NCI-H1092 (cell line): ENCODE measurements at regions not wholly inside any gene's neighbourhood (a gene's known extent, or its start where the extent isn't known, plus 50 kb on each side); places are given as distances from the start of the nearest gene placed in this dataset.

Experiments used
- DNase-seq: peaks from one replicate; lab custom pipeline; 2025; lab: John Stamatoyannopoulos, UW

- no peak for DNase-seq
These were observed 120.3 kb upstream of the ZC3H12C start for GRCh38 chr11:109972939-109973338.

DNA sequence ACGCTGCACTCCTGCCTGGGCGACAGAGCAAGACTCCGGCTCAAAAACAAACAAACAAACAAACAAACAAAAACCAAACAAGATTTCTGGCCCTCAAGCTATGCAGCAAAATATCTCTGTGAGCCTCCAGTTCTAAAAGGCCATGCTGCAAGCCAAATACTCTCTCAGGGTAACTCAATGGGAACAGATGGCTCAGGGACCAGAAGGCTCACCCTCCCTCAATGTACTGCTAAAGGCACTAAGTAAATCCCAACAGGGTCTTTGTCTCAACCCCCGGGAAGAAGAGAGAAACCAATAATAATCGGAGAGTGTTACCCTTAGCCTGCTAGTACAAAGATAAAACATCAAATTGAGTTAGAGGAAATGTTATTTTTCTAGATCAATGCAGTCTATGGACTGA, 119.7 kb upstream of the ZC3H12C start:
- DNase-seq = no peak

DNA sequence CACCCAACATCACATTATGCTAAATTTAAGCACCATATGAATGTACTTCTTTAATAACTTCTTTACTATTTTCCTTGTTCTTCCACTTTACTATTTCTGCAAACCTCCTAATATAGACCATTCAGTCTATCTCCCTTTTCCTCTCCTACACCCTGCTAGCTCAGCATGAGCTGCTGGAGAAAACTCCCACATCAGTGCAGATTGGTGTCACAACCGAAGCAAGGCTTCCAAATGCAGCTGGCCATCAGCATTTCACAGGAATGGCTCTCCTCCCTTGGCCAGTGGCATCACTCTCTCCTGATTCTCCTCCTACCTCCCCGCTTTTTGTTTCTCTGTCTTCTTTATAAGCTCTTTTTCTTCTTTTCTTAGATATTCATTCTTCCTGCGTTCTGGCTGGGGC, 118.7 kb upstream of the ZC3H12C start:
- no peak for DNase-seq

- DNase-seq = no peak
These were observed 114.3 kb upstream of the ZC3H12C start for GRCh38 chr11:109978895-109979294.

DNA sequence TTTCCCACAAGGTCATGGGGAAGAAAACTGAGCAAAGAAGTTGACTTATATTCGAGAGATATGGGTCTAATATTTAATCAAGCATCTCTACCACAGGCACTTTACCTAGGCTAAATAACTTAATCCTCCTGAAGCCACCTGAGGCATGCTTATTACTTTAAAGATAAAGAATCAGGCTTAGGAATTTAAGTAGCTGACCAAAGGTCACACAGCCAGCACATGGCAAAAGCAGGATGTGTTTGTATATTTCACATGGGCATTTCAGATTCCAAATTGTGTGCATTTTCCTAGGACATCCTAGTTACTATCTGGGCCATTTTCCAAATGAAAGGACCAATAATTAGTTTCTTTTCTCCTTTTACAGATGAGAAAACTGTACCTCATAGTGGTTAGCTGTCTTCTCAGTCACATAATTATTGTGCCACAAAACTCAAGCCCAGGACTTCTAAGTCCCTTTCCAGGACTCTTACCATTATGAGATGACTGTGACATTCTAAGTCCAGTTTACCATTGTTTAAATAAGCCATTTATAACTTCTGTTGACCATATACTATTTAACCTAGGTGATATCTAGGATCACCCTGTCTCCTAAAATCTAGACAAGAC, 112.1 kb upstream of the ZC3H12C start:
- no peak for DNase-seq

GRCh38 chr11:109983358-109983757, 109.8 kb upstream of the ZC3H12C start:
- no peak for DNase-seq

GRCh38 chr11:109984634-109985289, 108.4 kb upstream of the ZC3H12C start:
- no peak for DNase-seq

- no peak for DNase-seq
These were observed 106.7 kb upstream of the ZC3H12C start for GRCh38 chr11:109986488-109986887.

GRCh38 chr11:109991835-109992234, 101.4 kb upstream of the ZC3H12C start:
- no peak for DNase-seq

GRCh38 chr11:109993786-109994185, 99.4 kb upstream of the ZC3H12C start:
- no peak for DNase-seq

DNA sequence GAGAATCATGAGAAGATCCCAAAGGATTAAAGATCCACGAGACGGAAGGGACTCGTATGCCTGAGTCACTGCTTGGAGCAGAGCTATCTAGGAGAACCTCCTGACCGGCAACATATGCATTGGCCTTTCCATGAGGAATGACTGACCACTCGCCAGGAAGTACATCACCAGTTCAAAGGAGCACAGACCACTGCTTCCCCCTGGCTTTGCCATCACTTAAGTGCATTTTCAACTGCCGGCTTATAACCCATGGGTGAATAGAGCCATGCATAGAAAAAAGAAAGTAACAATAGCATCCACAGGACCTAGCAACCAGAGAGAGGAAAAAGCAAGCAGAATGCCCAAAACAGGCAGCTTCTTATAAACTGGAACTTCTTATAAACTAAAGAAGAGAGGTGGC, 98.3 kb upstream of the ZC3H12C start:
- no peak for DNase-seq

GRCh38 chr11:109996060-109996459, 97.1 kb upstream of the ZC3H12C start:
- no peak for DNase-seq

DNA sequence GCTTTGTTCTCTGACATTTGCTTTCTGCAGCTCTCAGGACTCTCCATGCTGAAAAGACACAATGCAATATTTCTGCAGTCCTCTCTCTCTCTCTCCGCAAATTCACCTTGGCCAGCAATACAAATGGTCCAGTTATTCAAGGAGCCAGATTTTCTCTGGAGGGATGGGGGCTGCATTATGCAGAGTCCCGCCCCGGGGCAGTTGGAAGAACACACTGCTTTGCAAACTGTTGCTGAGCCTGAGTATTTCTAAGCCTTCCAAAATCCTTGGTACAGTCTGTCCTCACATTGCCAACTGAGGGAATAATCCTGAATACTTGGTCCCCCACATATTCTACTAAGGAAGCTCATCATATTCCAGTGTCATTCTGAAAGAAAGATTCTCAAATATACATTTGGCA, 94.3 kb upstream of the ZC3H12C start:
- no peak for DNase-seq

- DNase-seq = no peak
These were observed 93.1 kb upstream of the ZC3H12C start for GRCh38 chr11:110000031-110000502.

DNA sequence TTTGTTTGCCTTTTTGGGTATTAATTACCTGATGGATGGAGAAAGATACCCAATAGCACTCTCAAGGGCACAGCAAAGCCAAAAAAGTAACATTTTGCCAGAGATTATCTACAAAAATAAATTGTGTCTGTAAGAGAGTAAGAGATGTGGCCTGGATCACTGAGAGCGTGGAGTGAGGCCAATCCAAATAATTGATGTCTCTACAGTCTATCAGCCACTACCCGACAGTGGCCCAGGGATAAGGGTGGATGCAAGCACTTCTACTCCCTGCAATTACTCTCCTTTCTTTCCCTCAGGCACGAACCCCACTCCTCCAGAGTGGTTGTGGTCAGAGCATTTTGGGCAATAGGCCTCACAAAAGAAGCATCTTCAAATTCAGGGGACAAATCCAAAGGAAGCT, 92.3 kb upstream of the ZC3H12C start:
- DNase-seq = no peak

- DNase-seq = no peak
These were observed 89.8 kb upstream of the ZC3H12C start for GRCh38 chr11:110003426-110003825.

- no peak for DNase-seq
These were observed 81.6 kb upstream of the ZC3H12C start for GRCh38 chr11:110011595-110011994.

- DNase-seq = no peak
These were observed 77.5 kb upstream of the ZC3H12C start for GRCh38 chr11:110015695-110016094.

DNA sequence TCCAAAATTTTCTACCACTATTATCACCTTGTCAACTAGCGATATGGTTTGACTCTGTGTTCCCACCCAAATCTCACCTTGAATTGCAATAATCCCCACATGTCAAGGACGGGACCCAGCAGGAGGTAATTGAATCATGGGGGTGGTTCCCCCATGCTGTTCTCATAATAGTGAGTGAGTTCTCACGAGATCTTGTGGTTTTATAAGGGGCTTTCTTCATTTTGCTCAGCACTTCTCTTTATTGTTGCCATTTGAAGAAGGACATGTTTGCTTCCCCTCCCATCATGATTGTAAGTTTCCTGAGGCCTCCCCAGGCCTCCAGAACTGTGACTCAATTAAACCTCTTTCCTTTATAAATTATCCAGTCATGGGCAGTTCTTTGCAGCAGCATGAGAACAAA, 73.5 kb upstream of the ZC3H12C start:
- no peak for DNase-seq

DNA sequence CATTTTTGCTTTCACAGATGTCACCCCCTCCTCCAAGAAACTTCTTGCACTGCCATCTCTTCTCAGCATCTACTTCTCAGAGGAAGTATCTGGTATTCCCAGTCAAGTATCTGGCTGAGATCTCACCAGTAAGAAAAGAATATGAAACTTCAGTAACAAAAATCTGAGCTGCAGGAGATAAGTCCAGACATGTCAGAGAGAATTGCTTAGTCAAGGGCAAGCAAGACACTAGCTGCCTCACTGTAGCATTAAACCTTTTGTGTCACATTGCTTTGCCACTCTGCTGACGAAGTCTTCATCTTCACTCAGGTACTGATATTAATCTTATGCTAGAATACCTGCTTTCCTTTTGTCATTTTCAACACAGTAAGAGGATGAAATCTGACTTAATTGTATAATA, 70.6 kb upstream of the ZC3H12C start:
- DNase-seq = no peak

DNA sequence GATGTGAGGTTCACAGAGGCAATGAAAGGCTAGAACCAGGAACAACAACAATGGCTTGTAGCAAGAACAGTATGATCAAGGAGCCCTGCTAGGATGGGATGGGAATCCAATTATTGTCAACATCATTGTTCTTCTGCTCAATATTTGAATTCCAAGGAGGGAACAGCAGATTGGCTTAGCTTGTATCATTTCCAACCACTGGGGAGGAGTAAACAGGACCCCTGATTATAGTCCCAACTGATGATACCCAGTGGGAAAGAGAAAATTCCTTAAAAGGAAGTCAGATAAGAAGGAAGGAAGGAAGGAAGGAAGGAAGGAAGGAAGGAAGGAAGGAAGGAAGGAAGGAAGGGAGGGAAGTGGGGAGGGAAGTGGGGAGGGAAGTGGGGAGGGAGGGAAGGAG, 69.5 kb upstream of the ZC3H12C start:
- DNase-seq = no peak

GRCh38 chr11:110026858-110027626, 66.2 kb upstream of the ZC3H12C start:
- no peak for DNase-seq
